NCI-H748 (cell line): ENCODE measurements at regions not wholly inside any gene's neighbourhood (a gene's known extent, or its start where the extent isn't known, plus 50 kb on each side); places are given as distances from the start of the nearest gene placed in this dataset.

ENCODE experiments used
- DNase-seq: peaks from one replicate; lab custom pipeline; 2025; ENCODE audit not compliant: unreplicated experiment; lab: John Stamatoyannopoulos, UW

DNA sequence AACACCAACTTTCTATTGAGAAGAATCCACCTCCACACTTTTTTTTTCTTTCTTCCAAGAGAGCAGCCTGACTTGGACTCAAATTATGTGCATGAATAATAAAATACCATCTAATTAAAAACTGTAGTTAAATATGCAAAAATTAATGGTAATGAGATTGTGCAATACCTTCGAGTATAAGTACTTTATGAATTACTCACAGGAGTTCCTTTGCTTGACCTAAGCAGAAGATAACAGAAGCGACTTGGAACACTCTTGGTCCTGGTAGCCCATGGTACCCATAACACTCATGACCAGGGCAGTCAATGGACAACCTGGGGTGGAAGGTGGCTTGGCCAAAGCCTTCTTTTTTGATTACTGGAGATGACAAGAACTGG lies 203.5 kb upstream of the IRX3 start:
- no peak for DNase-seq

DNA sequence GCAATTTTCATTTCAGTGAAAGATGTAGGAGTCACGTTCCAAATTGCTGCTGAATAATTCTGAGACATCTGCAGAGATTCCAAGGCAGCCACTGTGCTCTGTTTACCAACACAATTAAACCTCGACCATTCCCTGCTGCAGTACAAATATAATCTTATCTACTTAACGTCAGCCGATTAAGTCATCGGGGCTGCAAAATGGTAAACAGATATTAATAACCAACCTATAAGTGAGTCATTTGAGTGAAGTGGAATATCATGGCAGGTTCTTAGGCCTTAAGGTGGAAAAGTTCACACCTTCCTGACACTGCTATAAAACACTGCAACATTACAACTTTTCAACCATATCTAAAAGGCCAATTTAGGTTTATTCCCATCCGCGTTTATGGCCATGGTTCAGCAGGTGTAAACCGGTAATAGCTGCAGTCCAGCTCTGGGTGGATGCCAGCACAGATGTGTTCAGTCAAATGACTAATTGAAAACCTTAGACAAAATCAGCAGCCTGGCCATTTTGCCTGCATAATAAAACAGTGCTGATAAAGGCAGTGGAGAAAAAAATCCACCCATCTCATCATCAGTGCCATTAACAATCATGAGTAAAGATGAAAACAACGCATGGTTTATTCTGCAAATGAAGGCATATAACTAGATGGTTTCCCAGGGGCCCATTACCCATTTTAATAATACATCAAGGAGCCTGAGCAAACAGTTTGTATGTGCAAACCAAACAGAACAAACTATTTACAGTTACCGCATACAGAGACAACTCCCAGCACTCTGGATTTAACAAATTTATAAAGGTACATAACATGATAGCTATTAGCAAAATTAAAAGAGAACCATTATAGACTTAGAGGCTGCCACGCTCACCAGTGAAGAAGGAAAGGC lies 202.9 kb upstream of the IRX3 start:
- DNase-seq, result peak; percentile 96

DNA sequence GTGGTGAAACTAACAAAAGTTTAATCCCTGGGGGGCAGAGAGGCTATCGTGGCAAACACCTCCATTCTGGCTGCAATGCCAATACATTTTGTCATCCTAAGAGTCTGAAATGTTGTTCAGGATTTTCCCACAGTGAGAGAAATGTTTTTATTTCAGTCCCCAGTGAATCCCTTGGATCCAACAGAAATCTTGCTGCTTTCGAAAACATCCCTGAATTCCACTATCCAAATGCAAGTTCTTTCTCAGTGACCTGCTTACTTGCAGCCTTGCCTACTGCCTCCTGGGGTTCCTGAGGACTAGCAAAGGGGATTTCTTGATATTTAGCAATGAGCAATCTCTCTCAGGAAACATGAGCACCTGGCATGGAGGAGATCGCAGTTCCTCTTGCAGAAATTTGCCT lies 202.1 kb upstream of the IRX3 start:
- no peak for DNase-seq

DNA sequence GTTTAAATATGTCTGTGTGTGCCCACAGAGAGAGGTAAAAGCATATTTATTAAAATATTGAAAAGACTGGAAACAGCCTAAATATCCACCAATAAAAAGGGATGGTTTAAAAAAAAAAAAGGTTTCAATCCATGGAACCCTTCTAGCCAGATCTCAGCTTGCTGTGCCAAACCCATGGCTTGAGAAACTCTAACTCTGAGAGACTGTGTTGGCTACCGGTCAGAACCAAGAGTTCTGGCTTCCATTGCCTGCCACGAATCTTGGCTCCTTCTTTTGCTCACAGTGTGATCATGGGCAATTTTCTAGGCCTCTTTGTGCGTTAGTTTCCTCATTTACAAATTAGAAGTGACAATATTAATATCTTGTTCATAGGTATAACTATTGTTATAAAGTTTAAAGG lies 201.3 kb upstream of the IRX3 start:
- DNase-seq, result no peak

DNA sequence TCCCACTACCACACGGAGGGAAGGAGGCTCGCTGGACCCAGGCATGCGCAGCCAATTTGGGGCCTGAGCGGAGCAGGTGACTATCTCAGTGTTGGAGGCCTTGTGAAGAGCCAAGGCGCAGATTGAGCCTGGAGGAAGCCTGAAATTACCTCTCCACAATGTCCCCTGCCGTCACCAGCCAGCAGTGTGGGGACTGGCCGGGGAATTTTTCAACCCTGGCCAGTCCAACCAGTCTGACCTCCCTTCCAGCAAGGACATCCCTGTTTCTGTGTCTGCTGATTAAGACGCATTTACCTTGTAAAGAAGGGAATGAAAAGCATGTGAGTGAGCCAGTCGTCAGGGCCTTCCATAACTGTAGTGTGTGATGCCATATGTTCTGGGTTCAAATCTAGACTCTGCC lies 198.1 kb upstream of the IRX3 start:
- DNase-seq, result no peak

DNA sequence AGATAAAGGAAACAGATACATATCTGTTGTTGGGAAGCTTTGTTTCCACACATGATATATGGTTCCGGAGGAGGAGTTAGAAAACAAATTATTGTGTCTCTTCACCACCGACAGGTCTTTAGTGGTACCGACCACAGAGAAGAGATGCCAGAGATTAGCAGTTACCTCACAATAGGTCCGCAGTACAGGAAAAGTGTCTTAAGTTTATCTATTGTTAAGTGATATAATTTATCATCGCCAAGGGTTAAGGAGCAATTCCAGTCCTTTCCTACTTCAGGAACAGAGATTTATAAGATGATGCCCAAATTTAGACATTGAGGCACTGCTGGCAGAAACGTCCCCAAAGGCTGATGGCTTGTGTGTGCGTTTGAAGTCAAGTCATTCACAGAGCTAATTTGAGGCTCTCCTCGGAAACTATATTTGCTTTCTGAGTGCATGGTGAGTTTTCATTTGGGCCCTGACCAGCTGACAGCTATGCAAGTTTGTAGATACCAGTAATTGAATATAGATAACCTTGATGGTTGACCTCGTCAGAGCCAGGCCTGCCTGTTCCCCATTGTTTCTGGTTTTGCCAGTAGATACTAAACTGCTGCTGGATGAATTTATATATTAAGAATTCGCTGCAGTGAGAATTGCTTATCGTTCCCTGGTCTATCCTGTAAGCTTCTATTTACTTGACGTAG lies 196.4 kb upstream of the IRX3 start:
- no peak for DNase-seq

DNA sequence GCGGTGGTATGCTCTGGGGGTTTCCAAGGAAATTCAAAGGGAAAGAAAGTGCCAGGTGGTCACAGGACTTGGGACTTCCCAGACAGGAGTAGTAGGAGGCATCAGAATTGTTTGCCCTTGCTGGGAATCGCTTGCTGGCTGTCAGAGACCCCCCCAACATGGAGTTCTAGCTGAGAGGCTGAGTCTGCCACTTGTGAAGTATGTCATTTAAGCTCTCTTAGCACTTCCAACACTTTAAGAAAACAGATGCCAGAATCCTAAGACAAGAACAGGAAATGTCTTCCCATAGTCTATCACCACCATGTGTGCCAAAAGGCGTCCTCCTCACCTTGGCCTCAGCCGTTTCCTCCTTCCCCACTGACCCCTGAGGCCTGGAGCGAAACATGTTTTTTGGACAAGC lies 193.8 kb upstream of the IRX3 start:
- no peak for DNase-seq

DNA sequence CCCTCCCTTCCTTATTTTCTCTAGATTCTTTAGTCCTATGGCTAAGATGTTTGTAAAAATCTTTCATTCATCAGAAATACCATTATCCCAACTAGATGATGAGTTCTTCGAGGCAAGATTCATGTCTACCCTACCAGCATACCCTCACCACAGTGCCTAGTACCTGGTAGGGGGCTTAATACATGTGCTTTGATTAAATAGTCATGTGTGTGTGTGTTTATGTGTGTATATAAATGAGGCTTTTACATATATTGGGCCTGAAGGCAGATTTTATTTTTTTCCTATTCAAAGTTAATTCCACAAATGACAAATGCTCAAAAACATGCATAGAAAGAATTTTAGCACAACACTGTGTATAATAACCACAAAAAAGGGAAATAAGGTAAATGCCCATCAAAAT lies 193.0 kb upstream of the IRX3 start:
- no peak for DNase-seq

DNA sequence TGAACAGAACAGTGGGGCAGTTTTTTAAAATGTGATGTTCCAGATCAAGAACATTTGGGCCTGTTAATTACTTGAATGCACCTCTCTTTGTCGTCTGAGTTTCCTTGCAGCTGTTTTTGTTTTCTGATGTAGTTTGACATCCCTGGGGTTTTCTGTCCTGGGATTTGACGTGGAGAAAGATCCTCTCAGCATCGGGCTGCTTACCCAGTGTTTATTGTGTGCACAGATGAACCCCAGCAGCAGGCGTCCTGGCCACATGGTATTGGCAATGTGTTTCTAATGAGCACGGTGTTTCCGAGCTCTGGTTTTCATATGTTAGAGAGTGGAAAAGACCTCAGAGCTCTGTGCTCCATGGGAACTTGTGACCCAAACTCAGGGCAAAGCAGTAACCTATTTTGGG lies 191.1 kb upstream of the IRX3 start:
- DNase-seq, result no peak

DNA sequence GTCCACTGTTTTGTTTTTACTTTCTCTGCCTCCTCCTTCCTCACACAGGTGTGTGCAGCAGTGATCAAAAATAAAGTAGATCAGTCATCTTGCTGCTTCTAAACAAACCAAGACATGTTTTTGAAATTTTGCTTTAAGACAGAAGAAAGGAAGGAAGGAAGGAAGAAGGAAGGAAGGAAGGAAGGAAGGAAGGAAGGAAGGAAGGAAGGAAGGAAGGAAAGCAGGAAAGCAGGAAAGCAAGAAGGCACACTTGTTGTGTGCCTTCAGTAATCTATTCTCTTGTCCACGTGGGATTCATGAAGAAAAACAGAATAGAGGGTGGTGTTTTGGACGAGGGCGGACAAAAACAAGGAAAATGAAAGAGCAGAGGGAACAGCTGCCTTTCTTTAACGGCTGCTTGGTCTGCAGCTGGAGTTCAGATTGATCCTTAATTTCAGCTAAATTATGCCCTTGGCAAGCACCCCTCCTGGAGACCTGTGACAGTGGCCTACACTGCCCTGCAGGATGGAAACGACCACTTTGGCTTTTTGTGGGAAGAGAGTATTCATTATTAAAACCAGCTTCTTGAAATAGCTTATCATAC lies 188.5 kb upstream of the IRX3 start:
- no peak for DNase-seq

DNA sequence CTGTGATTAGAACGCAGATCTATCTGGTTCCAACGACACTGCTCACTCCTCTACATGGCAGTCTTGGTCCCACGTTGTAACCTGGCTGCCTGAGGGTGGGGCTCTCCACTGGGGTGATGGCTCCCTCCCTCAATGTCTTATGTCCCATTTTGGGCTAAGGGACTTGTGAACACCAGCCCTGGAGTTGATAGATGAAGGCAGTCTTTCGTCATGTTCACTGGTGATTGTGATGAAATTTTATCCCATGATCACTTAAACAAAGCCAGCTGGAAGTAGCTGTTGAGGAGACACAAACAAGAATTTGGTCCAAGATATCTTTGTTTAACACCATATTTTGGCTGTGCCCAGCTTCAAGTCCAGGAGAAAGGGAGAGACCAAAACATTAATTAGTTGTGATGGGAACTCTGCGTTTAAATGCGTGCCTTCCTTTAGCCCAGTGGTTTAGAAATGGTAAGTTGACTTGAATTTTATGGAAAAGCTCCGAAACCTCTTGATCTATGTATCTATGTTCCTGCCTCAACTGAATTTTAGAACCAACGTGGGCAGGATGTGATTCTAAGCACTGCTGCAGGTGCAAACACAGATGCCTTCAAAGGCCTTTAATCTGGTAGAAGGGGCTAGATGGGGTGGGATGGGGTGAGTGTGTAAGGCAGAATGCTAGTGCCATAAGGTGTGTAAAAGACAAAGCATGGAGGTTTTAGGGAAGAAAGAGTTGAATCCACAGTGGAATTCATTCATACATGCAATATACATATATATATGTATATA lies 186.8 kb upstream of the IRX3 start:
- no peak for DNase-seq

DNA sequence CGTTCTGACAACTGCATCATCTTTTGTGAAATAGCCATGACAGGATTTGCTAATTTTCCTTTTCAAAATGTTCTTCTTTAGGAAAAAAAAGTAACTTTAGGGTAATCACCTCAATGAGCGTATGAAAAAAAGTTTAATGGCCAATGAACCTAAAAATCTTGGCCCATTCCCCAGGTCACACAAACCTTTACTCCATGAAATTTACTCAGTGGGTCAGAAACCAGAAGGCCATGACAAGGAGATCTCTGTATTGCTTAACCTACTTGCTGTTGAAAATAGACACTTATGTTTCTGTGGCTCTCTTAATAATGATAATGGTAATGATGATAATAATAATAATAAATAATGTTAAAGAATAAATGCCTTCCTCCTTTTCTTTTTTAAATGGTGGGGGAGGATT lies 180.8 kb upstream of the IRX3 start:
- DNase-seq, result no peak

DNA sequence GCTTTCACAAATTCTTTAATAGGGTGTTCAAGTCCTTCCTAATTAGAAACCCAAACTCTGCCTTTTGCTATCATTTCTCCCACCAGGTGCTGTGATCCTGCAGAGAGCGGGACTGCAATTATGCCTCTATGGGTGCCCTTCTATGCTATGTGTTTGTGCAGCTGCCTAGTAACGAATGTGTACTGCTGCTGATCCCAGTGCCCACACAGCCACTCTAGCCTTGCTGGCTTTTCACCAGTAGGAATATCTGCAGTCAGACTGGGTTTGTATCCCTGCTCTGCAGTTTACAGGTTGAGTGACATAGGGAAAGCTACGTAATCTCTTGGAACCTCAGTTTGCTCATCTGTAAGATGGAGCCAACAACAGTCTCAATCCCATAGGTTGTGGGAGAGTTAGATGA lies 179.6 kb upstream of the IRX3 start:
- peak; percentile 86 for DNase-seq

DNA sequence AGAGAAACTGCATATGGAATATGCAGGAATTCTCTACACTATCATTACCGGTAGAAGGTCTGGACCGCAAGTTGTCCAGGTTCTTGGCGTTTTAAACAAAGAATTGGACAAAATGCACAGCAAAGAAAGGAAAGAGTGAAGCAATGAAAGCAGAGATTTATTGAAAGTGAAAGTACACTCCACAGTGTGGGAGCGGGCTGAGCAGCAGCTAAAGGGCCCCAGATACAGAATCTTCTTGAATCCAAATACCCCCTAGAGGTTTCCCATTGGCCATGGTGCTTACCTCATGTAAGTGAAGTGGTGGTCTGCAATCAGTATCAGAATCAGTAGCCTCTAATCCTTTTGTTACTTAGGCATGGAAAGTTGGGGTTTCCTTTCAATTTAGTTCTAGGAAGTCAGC lies 178.5 kb upstream of the IRX3 start:
- DNase-seq, result no peak

DNA sequence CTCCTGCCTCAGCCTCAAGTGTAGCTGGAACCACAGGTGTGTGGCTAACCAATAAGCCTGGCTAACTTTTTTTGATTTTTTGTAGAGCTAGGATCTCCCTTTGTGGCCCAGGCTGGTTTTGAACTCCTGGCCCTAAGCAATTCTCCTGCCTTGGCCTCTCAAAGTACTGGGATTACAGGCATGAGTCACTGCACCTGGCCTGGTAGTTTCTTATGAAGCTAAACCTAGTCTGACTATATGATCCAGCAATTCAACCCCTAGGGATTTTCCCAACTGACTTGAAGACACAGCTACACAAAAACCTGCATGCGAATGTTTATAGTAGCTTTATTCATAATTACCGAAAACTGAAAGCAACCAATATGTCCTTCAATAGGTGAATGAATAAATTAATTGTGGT lies 176.2 kb upstream of the IRX3 start:
- DNase-seq, result no peak

DNA sequence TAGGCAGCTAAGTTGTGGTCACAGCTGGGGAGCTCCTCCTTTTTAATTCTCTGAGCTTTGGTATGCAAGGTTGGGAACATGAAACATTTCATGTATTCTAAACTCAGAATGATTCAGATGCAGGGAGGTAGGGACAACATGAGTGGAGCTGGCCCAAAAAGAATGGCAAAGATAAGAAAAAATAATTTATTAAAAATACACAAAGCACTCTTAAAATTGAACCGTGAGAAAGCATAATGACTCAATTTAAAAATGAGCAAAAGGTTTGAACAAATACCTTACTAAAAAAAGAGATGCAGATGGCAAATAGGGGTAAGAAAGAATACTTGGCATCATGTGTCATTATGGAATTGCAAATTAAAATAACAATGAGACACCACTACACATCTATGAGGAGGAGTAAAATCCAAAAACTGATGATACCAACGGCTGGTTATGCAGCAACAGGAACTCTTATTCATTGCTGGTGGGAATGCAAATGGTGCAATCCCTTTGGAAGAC lies 175.6 kb upstream of the IRX3 start:
- no peak for DNase-seq

DNA sequence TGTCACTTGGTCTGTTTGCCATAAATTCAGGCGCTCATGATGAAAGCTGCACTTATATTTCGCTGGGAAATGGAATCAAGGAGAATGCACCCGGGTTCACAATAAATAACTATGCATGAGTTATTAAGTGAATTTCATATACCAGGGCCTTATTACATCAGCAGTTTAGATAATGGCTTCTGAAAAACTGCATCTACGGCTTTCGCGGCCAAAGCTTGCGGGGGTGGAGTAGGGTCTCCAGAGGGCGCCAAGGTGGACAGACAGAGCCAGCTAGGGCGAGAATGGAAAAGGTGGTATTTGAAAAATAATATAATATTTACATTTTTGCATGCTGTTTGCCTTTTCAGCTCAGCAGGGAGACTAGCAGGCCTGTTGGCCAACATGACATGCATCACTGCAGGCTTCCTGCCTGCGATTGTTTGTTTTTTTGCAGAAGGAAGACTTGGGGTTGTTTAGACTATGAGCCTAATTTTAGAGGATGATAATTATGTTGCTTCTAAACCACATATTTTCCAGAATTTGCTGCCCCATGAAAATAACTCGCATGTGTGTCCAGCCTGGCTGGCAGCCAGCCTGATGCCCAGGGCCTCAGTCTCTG lies 173.8 kb upstream of the IRX3 start:
- peak; percentile 21 for DNase-seq

DNA sequence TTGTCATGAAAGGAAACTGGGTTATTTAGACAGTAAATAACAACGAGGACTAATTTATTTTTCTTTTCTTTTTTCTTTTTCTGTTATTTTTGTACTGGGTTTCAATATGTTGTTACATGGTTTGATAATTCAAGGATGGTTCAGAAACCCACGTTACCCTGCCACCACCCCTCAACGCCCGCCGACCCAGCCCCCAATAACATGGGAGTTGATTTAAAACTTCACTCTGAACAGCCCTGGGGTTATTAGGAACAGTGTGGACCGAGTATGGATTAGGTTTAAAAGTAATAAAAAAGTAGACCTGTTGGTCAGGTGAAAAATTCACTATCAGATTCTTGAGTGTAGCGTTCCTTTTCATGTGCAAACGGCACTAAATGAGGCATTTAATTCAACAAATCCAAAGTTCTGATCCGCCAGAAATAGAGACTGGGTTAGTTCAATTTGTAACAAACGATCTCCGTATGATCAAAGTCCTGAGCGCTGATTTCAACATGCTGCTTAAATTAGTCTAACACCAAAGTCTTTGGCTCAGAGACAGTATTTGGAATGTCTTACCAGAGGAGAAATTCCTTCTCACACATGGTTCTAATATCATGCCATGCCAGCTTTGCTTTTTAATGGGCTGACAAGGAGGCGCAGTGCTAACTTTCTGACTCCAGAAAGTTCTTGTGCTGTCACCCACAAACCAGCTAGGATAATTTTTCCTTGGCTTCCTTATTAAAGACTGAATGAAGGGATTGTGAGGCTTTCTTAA lies 173.1 kb upstream of the IRX3 start:
- no peak for DNase-seq

DNA sequence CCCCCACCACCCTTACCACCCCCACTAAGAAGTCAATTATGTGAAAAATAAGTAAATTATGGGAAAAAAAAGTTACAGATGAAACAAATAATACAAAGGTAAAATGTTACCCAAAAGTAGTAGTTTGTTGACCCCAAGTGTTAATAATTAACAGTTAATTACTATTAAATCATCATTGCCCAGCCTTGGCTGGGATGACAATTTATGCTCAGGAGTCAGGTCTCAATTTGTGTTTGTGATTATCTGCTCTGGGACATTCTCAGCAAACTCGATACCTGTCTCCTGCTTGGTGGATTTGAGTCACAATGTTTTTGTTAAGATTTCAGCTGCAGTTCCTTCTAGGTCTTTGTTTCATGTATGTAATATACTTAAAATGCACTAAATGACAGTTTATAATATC lies 172.3 kb upstream of the IRX3 start:
- DNase-seq, result no peak

DNA sequence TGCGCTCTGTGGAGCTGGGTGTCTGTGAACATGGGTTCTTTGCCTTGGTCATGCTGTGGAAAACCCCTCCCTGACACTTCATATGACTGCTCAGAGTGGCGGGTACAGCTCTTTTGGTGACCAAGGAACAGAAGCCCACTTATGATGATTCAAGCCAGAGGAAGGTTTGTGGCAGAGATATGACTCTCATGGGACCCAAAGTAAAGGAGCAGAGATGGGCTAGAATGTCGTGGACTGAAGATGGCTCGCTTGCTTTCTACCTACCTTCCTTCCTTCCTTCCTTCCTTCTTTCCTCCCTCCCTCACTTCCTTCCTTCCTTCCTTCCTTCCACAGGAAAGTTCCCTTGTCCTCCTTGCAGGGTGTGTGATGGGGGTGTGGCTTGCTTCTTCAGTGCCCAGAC lies 169.7 kb upstream of the IRX3 start:
- DNase-seq, result no peak
